HG03457 (cell line): ENCODE measurements at regions not wholly inside any gene's neighbourhood (a gene's known extent, or its start where the extent isn't known, plus 50 kb on each side); places are given as distances from the start of the nearest gene placed in this dataset.

Experiments used
- ATAC-seq: cut with Tn5 transposase; IDR thresholded peaks from one replicate; pipeline ENCODE4 v1.9.1; 2021; ENCODE audit warnings: moderate number of reproducible peaks; ENCODE audit not compliant: unreplicated experiment

- ATAC-seq = no peak
These were observed 107.4 kb upstream of the ESRRG start for GRCh38 chr1:216830424-216831210.

GRCh38 chr1:216827251-216827650 is 104.0 kb upstream of the ESRRG start:
- no peak for ATAC-seq

GRCh38 chr1:216826646-216827045 is 103.4 kb upstream of the ESRRG start:
- ATAC-seq = no peak

GRCh38 chr1:216826214-216826613 is 103.0 kb upstream of the ESRRG start:
- no peak for ATAC-seq

- ATAC-seq = no peak
These were observed 102.3 kb upstream of the ESRRG start for GRCh38 chr1:216825557-216825956.

GRCh38 chr1:216824511-216824910 is 101.3 kb upstream of the ESRRG start:
- ATAC-seq = no peak

GRCh38 chr1:216823731-216824130 is 100.5 kb upstream of the ESRRG start:
- no peak for ATAC-seq

GRCh38 chr1:216822480-216822879 is 99.3 kb upstream of the ESRRG start:
- no peak for ATAC-seq

- ATAC-seq = no peak
These were observed 97.1 kb upstream of the ESRRG start for GRCh38 chr1:216820345-216820744.

GRCh38 chr1:216818284-216818683 is 95.1 kb upstream of the ESRRG start:
- no peak for ATAC-seq

GRCh38 chr1:216815260-216816131 is 92.3 kb upstream of the ESRRG start:
- ATAC-seq = no peak

GRCh38 chr1:216814576-216815259 is 91.5 kb upstream of the ESRRG start:
- no peak for ATAC-seq

- no peak for ATAC-seq
These were observed 89.7 kb upstream of the ESRRG start for GRCh38 chr1:216812966-216813365.

GRCh38 chr1:216809649-216810048 is 86.4 kb upstream of the ESRRG start:
- no peak for ATAC-seq

GRCh38 chr1:216807696-216808095 is 84.5 kb upstream of the ESRRG start:
- ATAC-seq = no peak

- ATAC-seq = no peak
These were observed 82.7 kb upstream of the ESRRG start for GRCh38 chr1:216805953-216806352.

GRCh38 chr1:216805233-216805632 is 82.0 kb upstream of the ESRRG start:
- no peak for ATAC-seq

- no peak for ATAC-seq
These were observed 80.9 kb upstream of the ESRRG start for GRCh38 chr1:216804111-216804510.

- ATAC-seq = no peak
These were observed 71.4 kb upstream of the ESRRG start for GRCh38 chr1:216794586-216794985.

GRCh38 chr1:216793973-216794372 is 70.7 kb upstream of the ESRRG start:
- ATAC-seq = no peak

- no peak for ATAC-seq
These were observed 70.1 kb upstream of the ESRRG start for GRCh38 chr1:216793303-216793702.

GRCh38 chr1:216788671-216789070 is 65.4 kb upstream of the ESRRG start:
- no peak for ATAC-seq
